Thoracic aorta (tissue), 2 donors: ENCODE measurements at regions not wholly inside any gene's neighbourhood (a gene's known extent, or its start where the extent isn't known, plus 50 kb on each side); places are given as distances from the start of the nearest gene placed in this dataset.

Experiments
- ATAC-seq: fragments of 150-250 bp; one replicate; pipeline ENCODE4 v1.8.0; 2017; ENCODE audit warnings: low read depth; ENCODE audit not compliant: insufficient number of reproducible peaks, low FRiP score
- DNase-seq: peaks from one replicate; pipeline ENCODE4 v3.0.0-alpha.2; 2020; ENCODE audit warnings: low spot score
- H3K27ac ChIP-seq, 2 donors: fragments of 200-600 bp; sonication (generic); 1 replicate in 1 of 2; 2 replicates in 1 of 2; pipeline ENCODE4 v1.5.1; 2016; ENCODE audit warnings: mild to moderate bottlenecking in 2 of 2, moderate library complexity in 2 of 2
- H3K27me3 ChIP-seq: fragments of 200-600 bp; sonication (generic); replicated peaks from 2 replicates; pipeline ENCODE4 v1.6.0; 2016; ENCODE audit warnings: mild to moderate bottlenecking; ENCODE audit not compliant: insufficient read depth
- H3K36me3 ChIP-seq: fragments of 200-600 bp; sonication (generic); one replicate; pipeline ENCODE4 v1.5.1; 2016
- H3K4me1 ChIP-seq, 2 donors: fragments of 200-600 bp; sonication (generic); 1 replicate in 1 of 2; 2 replicates in 1 of 2; pipeline versions ENCODE4 v1.5.1 to v1.6.0; 2016; ENCODE audit warnings: low read depth in 2 of 2, mild to moderate bottlenecking in 1 of 2; ENCODE audit not compliant: control insufficient read depth in 1 of 2
- H3K4me3 ChIP-seq: fragments of 200-600 bp; sonication (generic); 2 replicates; pipeline ENCODE4 v1.5.1; 2016; ENCODE audit warnings: mild to moderate bottlenecking
- H3K9me3 ChIP-seq: fragments of 200-600 bp; sonication (generic); 2 replicates; pipeline ENCODE4 v1.5.1; 2016
- CTCF ChIP-seq: fragments of 200-600 bp; sonication (generic); IDR thresholded peaks from one replicate; pipeline ENCODE4 v1.5.1; 2019; ENCODE audit warnings: antibody characterized with exemption

- ATAC-seq = no peak
- DNase-seq = no peak
- TF ChIP-seq CTCF = no peak
- H3K27ac ChIP-seq = no peak overlapping the region
- no peaks in the 10 kb centered on the region for H3K4me1 ChIP-seq
- H3K27me3 ChIP-seq = no peaks in the 10 kb centered on the region
- no peaks in the 10 kb centered on the region for H3K36me3 ChIP-seq
- no peak overlapping the region for H3K4me3 ChIP-seq
- H3K9me3 ChIP-seq = peaks cover 6% of the 10 kb centered on the region
These were observed 517.7 kb downstream of the DIRAS2 start for GRCh38 chr9:90124961-90125360.

- H3K4me1 ChIP-seq = no peaks in the 10 kb centered on the region
- TF ChIP-seq CTCF = no peak
These were observed 514.7 kb downstream of the DIRAS2 start for GRCh38 chr9:90127923-90128322.

GRCh38 chr9:90128587-90129190, 513.9 kb downstream of the DIRAS2 start:
- no peaks in the 10 kb centered on the region for H3K27me3 ChIP-seq
- no peak overlapping the region for H3K27ac ChIP-seq
- ATAC-seq = no peak
- H3K4me1 ChIP-seq = no peaks in the 10 kb centered on the region
- no peak overlapping the region for H3K4me3 ChIP-seq
- H3K36me3 ChIP-seq = no peaks in the 10 kb centered on the region
- DNase-seq = no peak
- no peak for TF ChIP-seq CTCF
- no peaks in the 10 kb centered on the region for H3K9me3 ChIP-seq

More at GRCh38 chr9:90127923-90128322, 514.7 kb downstream of the DIRAS2 start:
- no peaks in the 10 kb centered on the region for H3K27me3 ChIP-seq
- no peaks in the 10 kb centered on the region for H3K36me3 ChIP-seq
- no peak overlapping the region for H3K4me3 ChIP-seq
- DNase-seq (no peak), ATAC-seq (no peak)
- H3K27ac ChIP-seq = no peak overlapping the region
- H3K9me3 ChIP-seq = peaks cover 6% of the 10 kb centered on the region

GRCh38 chr9:90129446-90129845, 513.2 kb downstream of the DIRAS2 start:
- no peaks in the 10 kb centered on the region for H3K27me3 ChIP-seq
- TF ChIP-seq CTCF = no peak
- DNase-seq = no peak

GRCh38 chr9:90131568-90131967, 511.1 kb downstream of the DIRAS2 start:
- H3K27me3 ChIP-seq = no peaks in the 10 kb centered on the region
- no peak overlapping the region for H3K4me3 ChIP-seq
- ATAC-seq (no peak), DNase-seq (no peak)
- H3K9me3 ChIP-seq = no peaks in the 10 kb centered on the region
- TF ChIP-seq CTCF = no peak
- no peaks in the 10 kb centered on the region for H3K36me3 ChIP-seq
- H3K4me1 ChIP-seq = no peaks in the 10 kb centered on the region
- no peak overlapping the region for H3K27ac ChIP-seq

More at GRCh38 chr9:90129446-90129845, 513.2 kb downstream of the DIRAS2 start:
- Histone ChIP-seq H3K27ac (no peak overlapping the region), H3K9me3 (no peaks in the 10 kb centered on the region), H3K4me3 (no peak overlapping the region), H3K4me1 (no peaks in the 10 kb centered on the region), H3K36me3 (no peaks in the 10 kb centered on the region)
- no peak for ATAC-seq
